GM10266 (cell line): ENCODE measurements at regions not wholly inside any gene's neighbourhood (a gene's known extent, or its start where the extent isn't known, plus 50 kb on each side); places are given as distances from the start of the nearest gene placed in this dataset.

Experiments
- DNase-seq: peaks from one replicate; pipeline ENCODE4 v3.0.0; 2012; ENCODE audit errors: extremely low spot score
- CTCF ChIP-seq: IDR thresholded peaks from 2 replicates; pipeline ENCODE4 v1.5.1; 2012; ENCODE audit warnings: mild to moderate bottlenecking, low read depth; ENCODE audit not compliant: control insufficient read depth, insufficient read depth; ENCODE audit errors: missing control alignments

GRCh38 chr6:137373296-137373695, 120.9 kb downstream of the OLIG3 start:
- no peak for TF ChIP-seq CTCF
- DNase-seq = no peak

GRCh38 chr6:137372532-137372931, 121.7 kb downstream of the OLIG3 start:
- TF ChIP-seq CTCF = no peak

GRCh38 chr6:137371634-137372016, 122.6 kb downstream of the OLIG3 start:
- no peak for DNase-seq
- TF ChIP-seq CTCF = no peak

More at GRCh38 chr6:137372532-137372931, 121.7 kb downstream of the OLIG3 start:
- no peak for DNase-seq

- TF ChIP-seq CTCF = no peak
- DNase-seq = peak; percentile 12
Measured at GRCh38 chr6:137370871-137371633, 123.1 kb downstream of the OLIG3 start.

- no peak for DNase-seq
- TF ChIP-seq CTCF = no peak
Measured at GRCh38 chr6:137369136-137369535, 125.1 kb downstream of the OLIG3 start.

GRCh38 chr6:137365707-137366437, 128.3 kb downstream of the OLIG3 start:
- no peak for TF ChIP-seq CTCF
- DNase-seq = no peak

GRCh38 chr6:137363805-137364138, 130.4 kb downstream of the OLIG3 start:
- no peak for TF ChIP-seq CTCF
- no peak for DNase-seq
